NT2/D1 (cell line): ENCODE measurements at regions not wholly inside any gene's neighbourhood (a gene's known extent, or its start where the extent isn't known, plus 50 kb on each side); places are given as distances from the start of the nearest gene placed in this dataset.

Experiments
- SUZ12 ChIP-seq: IDR thresholded peaks from 2 replicates; pipeline ENCODE4 v1.6.1; 2011; ENCODE audit not compliant: insufficient read length, insufficient read depth; ENCODE audit errors: extremely low read depth
- YY1 ChIP-seq: IDR thresholded peaks from 2 replicates; pipeline ENCODE4 v1.6.1; 2011; ENCODE audit not compliant: insufficient read length, insufficient read depth
- ZNF274 ChIP-seq: IDR thresholded peaks from 2 replicates; pipeline ENCODE4 v1.6.1; 2011; ENCODE audit warnings: mild to moderate bottlenecking, low read depth, low read length

DNA sequence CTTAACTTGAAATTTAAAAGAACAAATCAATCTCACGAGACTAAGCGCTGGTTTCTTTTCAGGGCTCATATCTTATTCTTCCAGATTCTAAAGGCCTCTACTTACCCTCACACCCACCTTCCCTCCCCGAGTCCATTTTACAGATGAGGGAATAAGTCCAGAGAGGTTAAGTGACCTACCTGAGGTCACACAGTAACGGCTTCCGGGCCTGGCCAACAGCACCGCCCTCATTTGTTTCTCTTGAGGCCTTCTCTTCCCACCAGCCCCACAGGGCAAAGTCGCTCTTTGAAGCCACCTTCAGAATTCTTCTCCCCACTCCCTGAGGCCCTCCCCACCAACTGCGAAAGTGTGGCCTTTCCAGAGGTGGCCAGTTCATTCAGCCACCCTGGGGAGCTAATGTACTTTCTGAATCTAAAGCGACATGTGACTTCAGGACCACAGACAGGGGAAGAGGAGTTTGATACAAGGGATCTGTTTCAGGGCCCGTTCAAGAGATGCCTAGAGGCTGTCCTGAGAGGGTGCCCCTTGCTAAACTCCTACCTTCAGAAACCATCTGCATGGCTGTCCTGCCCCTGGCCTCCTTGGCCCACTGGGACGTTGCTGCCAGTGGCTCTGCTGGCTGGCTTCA is 275.3 kb downstream of the HAUS1 start:
- no peak for TF ChIP-seq ZNF274
- TF ChIP-seq SUZ12, result no peak
- no peak for TF ChIP-seq YY1
